ENCODE measurements at regions not wholly inside any gene's neighbourhood (a gene's known extent, or its start where the extent isn't known, plus 50 kb on each side); places are given as distances from the start of the nearest gene placed in this dataset.
"Not testable (repeated sequence)": the region's sequence is repeated elsewhere in the genome, so short reads cannot be mapped to it uniquely, and the experiment has no call there.

DNA sequence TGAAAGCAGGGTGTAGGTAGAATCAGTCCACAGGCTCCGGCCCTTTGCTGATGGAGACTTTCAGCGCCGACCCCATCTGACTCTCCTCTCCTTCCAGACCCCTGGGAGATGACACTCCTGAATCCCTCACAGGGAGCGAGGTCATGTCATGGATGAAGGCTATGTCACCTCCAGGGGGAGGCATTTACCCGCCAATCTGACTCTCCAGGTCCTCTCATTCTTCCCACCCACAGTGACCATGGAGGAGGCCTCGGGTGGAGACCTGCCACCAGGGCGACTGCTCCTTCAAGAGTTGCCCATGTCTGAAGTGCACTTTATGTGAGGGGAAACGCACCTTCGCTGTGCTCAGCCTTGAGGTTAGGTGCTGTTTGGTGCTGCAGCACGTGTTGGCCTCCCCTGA lies 112.7 kb downstream of the KLF13 start:
- Mint-ChIP-seq H3K36me3 (ENCODE audit: insufficient read depth, unreplicated experiment) (no peaks in the 10 kb centered on the region), H3K27me3 (ENCODE audit: unreplicated experiment) (no peaks in the 10 kb centered on the region), H3K4me1 (ENCODE audit: low read depth, unreplicated experiment) (no peaks in the 10 kb centered on the region), H3K4me3 (ENCODE audit: low read depth, unreplicated experiment) (no peak overlapping the region), H3K9me3 (ENCODE audit: low read depth, unreplicated experiment) (no peaks in the 10 kb centered on the region), H3K27ac (ENCODE audit: unreplicated experiment) (no peak overlapping the region)
- no TSS peak for BruUV-seq (replicated peaks)
- TF ChIP-seq, protein P1, sequence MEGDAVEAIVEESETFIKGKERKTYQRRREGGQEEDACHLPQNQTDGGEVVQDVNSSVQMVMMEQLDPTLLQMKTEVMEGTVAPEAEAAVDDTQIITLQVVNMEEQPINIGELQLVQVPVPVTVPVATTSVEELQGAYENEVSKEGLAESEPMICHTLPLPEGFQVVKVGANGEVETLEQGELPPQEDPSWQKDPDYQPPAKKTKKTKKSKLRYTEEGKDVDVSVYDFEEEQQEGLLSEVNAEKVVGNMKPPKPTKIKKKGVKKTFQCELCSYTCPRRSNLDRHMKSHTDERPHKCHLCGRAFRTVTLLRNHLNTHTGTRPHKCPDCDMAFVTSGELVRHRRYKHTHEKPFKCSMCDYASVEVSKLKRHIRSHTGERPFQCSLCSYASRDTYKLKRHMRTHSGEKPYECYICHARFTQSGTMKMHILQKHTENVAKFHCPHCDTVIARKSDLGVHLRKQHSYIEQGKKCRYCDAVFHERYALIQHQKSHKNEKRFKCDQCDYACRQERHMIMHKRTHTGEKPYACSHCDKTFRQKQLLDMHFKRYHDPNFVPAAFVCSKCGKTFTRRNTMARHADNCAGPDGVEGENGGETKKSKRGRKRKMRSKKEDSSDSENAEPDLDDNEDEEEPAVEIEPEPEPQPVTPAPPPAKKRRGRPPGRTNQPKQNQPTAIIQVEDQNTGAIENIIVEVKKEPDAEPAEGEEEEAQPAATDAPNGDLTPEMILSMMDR (IDR thresholded peaks at IDR 0.05; ENCODE audit: unreplicated experiment), result no peak
- intact Hi-C loops (cut with micrococcal nuclease; ENCODE audit: unreplicated experiment), result loop anchor here (5.0 kb wide), 1 partner anchor 222 kb away; no protein-coding TSS in a partner anchor
- CTCF ChIA-PET, result no interaction called here
- no peak for DNase-seq

DNA sequence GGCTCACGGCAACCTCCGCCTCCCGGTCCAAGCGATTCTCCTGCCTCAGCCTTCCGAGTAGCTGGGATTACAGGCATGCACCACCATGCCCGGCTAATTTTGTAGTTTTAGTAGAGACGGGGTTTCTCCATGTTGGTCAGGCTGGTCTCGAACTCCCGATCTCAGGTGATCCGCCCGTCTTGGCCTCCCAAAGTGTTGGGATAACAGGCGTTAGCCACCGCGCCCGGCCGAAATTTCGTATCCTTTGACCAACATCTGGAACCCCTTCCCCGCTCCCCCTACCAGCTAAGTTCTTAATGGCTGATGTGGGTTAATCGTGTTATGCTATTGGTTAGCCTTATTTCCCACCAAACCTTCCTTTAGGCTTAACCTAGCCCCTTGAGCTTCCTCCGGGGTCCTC lies 113.6 kb downstream of the KLF13 start:
- H3K4me3 Mint-ChIP-seq (ENCODE audit: low read depth, unreplicated experiment), result peak overlapping the region; percentile 32
- H3K27me3 Mint-ChIP-seq (ENCODE audit: unreplicated experiment); H3K9me3 Mint-ChIP-seq (ENCODE audit: low read depth, unreplicated experiment); DNase-seq; intact Hi-C loops (cut with micrococcal nuclease; ENCODE audit: unreplicated experiment); H3K36me3 Mint-ChIP-seq (ENCODE audit: insufficient read depth, unreplicated experiment); H3K4me1 Mint-ChIP-seq (ENCODE audit: low read depth, unreplicated experiment); H3K27ac Mint-ChIP-seq (ENCODE audit: unreplicated experiment); CTCF ChIA-PET; BruUV-seq (replicated peaks): not testable (repeated sequence)

DNA sequence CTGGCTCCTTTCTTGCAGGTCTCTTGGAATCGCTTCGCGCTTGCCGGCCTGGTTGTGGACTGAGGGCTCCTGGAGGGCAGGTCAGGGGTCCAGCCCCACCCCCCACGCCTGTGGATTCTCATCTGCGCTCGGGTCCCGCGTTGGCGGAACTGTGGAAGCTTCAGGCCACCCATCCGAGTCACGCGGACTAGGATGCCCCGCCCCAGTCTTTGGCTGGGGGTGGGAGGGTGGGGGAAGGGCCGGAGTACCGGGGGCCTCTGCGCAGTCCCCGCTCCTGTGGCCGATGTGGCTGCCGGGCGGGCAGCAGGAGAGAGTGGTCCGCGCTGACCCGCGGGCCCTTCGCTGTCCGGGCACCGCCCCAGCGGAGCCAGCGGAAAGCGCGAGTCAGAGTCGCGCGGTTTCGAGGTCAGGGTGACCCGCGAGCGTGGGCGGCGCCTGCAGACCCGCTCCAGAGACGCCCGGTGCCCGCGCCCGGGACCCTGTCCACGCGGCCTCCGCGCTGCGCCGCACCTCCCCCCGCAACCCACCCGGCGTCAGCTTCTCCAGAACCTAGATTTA lies 114.2 kb downstream of the KLF13 start:
- Mint-ChIP-seq H3K27me3 (ENCODE audit: unreplicated experiment) (no peaks in the 10 kb centered on the region), H3K27ac (ENCODE audit: unreplicated experiment) (no peak overlapping the region), H3K4me1 (ENCODE audit: low read depth, unreplicated experiment) (no peaks in the 10 kb centered on the region), H3K9me3 (ENCODE audit: low read depth, unreplicated experiment) (no peaks in the 10 kb centered on the region), H3K4me3 (ENCODE audit: low read depth, unreplicated experiment) (peak overlapping the region; percentile 32), H3K36me3 (ENCODE audit: insufficient read depth, unreplicated experiment) (no peaks in the 10 kb centered on the region)
- intact Hi-C loops (cut with micrococcal nuclease; ENCODE audit: unreplicated experiment), result no loop called here
- no TSS peak for BruUV-seq (replicated peaks)
- DNase-seq, result no peak
- CTCF ChIA-PET, result no interaction called here
- TF ChIP-seq, protein P1 (IDR thresholded peaks at IDR 0.05; ENCODE audit: unreplicated experiment), result no peak

DNA sequence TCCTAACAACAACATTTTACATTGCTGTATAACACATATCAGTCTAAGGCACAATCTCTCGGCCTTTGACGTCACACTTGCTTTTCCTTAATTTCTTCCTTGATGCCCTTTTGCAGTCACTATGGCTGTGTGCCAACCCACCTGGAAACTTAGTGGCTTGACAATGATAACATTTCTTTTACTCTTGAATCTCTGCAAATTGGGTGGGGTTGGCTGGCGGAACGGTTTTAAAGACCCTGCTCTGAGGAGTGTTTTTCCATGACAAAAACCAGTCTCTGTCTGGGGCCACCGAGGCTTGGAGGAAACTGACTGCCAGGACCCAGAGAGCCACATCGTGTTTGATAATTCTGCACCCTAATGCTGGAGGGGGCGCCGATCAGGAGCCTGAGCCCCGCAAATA lies 115.6 kb downstream of the KLF13 start:
- no peaks in the 10 kb centered on the region for H3K27me3 Mint-ChIP-seq (ENCODE audit: unreplicated experiment)
- no peaks in the 10 kb centered on the region for H3K36me3 Mint-ChIP-seq (ENCODE audit: insufficient read depth, unreplicated experiment)
- no peaks in the 10 kb centered on the region for H3K9me3 Mint-ChIP-seq (ENCODE audit: low read depth, unreplicated experiment)
- no peak overlapping the region for H3K27ac Mint-ChIP-seq (ENCODE audit: unreplicated experiment)
- BruUV-seq (replicated peaks), result no TSS peak
- intact Hi-C loops (cut with micrococcal nuclease; ENCODE audit: unreplicated experiment), result no loop called here
- TF ChIP-seq, protein P1 (IDR thresholded peaks at IDR 0.05; ENCODE audit: unreplicated experiment), result no peak
- CTCF ChIA-PET, result no interaction called here
- DNase-seq, result no peak
- no peaks in the 10 kb centered on the region for H3K4me1 Mint-ChIP-seq (ENCODE audit: low read depth, unreplicated experiment)
- no peak overlapping the region for H3K4me3 Mint-ChIP-seq (ENCODE audit: low read depth, unreplicated experiment)

DNA sequence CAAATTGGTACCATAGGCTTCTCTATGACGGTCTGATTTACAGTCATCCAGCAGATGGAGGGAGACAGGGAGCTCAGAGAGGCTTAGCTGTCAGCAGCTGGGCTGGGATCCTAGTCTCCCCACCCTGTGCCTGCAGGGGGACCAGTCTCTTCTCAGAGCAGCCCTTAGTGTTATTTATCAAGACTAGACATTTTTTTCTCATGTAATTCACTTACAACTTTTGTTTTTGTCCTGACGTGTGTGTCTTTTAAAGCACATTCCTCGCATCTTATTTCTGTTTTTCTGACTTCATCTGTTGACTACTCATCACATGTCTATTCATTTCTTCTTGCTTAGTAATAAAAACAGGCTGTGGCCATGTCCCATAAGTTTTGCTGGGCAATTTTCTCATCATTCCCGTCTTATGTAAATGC lies 116.1 kb downstream of the KLF13 start:
- Mint-ChIP-seq H3K9me3 (ENCODE audit: low read depth, unreplicated experiment) (no peaks in the 10 kb centered on the region), H3K36me3 (ENCODE audit: insufficient read depth, unreplicated experiment) (no peaks in the 10 kb centered on the region), H3K27ac (ENCODE audit: unreplicated experiment) (no peak overlapping the region), H3K4me3 (ENCODE audit: low read depth, unreplicated experiment) (no peak overlapping the region), H3K27me3 (ENCODE audit: unreplicated experiment) (no peaks in the 10 kb centered on the region), H3K4me1 (ENCODE audit: low read depth, unreplicated experiment) (no peaks in the 10 kb centered on the region)
- intact Hi-C loops (cut with micrococcal nuclease; ENCODE audit: unreplicated experiment), result no loop called here
- CTCF ChIA-PET, result no interaction called here
- BruUV-seq (replicated peaks), result no TSS peak
- TF ChIP-seq, protein P1 (IDR thresholded peaks at IDR 0.05; ENCODE audit: unreplicated experiment), result no peak
- DNase-seq, result no peak

Data from Calu3 (cell line).